ENCODE measurements at regions not wholly inside any gene's neighbourhood (a gene's known extent, or its start where the extent isn't known, plus 50 kb on each side); places are given as distances from the start of the nearest gene placed in this dataset.

- TF ChIP-seq ESRRG (CRISPR knock-in tag; IDR thresholded peaks at IDR 0.05) = no peak
- no peak for ATAC-seq
Measured at GRCh38 chr20:7741866-7742265, 198.4 kb downstream of the HAO1 start.

- no peak; the same call in 2 of the 3 replicates for ATAC-seq
- TF ChIP-seq ESRRG (CRISPR knock-in tag; IDR thresholded peaks at IDR 0.05) = no peak
- TF ChIP-seq, protein P1, sequence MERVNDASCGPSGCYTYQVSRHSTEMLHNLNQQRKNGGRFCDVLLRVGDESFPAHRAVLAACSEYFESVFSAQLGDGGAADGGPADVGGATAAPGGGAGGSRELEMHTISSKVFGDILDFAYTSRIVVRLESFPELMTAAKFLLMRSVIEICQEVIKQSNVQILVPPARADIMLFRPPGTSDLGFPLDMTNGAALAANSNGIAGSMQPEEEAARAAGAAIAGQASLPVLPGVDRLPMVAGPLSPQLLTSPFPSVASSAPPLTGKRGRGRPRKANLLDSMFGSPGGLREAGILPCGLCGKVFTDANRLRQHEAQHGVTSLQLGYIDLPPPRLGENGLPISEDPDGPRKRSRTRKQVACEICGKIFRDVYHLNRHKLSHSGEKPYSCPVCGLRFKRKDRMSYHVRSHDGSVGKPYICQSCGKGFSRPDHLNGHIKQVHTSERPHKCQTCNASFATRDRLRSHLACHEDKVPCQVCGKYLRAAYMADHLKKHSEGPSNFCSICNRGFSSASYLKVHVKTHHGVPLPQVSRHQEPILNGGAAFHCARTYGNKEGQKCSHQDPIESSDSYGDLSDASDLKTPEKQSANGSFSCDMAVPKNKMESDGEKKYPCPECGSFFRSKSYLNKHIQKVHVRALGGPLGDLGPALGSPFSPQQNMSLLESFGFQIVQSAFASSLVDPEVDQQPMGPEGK (CRISPR knock-in tag; IDR thresholded peaks at IDR 0.05; ENCODE audit: borderline replicate concordance) = no peak
- TF ChIP-seq CSDC2 (CRISPR knock-in tag; IDR thresholded peaks at IDR 0.05) = no peak
- TF ChIP-seq BACH2 (CRISPR knock-in tag; IDR thresholded peaks at IDR 0.05; ENCODE audit: borderline replicate concordance) = no peak
- no peak for TF ChIP-seq OSR1 (CRISPR knock-in tag; IDR thresholded peaks at IDR 0.05)
- TF ChIP-seq ZC3H10 (CRISPR knock-in tag; IDR thresholded peaks at IDR 0.05) = no peak
- TF ChIP-seq CREB5 (CRISPR knock-in tag; IDR thresholded peaks at IDR 0.05; ENCODE audit: low read depth) = no peak
- no peak for TF ChIP-seq SNAI2 (CRISPR knock-in tag; IDR thresholded peaks at IDR 0.05)
- TF ChIP-seq ARNTL (CRISPR knock-in tag; IDR thresholded peaks at IDR 0.05; ENCODE audit: borderline replicate concordance, low read depth) = no peak
Measured at GRCh38 chr20:7742479-7742878, 197.8 kb downstream of the HAO1 start.

DNA sequence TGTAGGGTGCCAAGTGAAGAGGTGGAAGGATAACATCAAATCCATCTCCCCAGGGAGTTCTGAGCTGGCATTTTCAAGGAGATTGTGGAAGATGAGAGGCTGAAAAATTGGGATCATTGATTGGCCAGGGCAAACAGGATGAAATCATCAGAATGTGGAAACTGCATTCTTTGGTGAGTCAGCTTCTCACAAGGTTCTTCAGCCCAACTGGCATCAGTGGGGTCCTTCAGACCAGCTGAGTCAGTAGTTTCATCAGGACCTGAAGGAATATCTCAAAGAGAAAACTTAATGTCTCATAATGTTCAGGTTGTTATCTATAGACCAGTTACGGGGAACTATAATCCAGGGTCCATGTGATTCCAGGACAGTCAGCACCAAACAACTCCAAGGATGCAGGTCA, 195.8 kb downstream of the HAO1 start:
- no peak for TF ChIP-seq ARNTL (CRISPR knock-in tag; IDR thresholded peaks at IDR 0.05; ENCODE audit: borderline replicate concordance, low read depth)
- no peak for TF ChIP-seq CSDC2 (CRISPR knock-in tag; IDR thresholded peaks at IDR 0.05)
- TF ChIP-seq TCF4 (CRISPR knock-in tag; IDR thresholded peaks at IDR 0.05; ENCODE audit: borderline replicate concordance) = no peak
- no peak for TF ChIP-seq ZFP30 (CRISPR knock-in tag; IDR thresholded peaks at IDR 0.05)
- ATAC-seq = no peak

DNA sequence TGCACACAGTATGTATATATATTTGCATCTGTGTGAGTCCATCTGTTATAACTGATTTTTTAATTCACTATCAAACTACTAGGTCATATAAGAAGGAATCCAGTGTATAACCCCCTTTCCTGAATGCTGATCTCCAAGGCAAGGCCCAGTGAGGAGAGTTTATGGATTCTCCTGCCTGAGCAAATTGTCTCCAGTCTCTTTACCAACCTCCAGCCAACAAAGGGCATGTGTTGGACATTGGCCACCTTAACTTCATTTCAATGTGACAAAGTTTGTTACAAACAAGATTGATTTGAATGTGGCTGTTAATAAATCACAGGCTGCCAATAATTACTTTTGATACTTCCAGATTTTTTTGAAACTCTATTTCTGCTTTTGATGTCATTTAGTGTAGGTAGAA, 191.6 kb downstream of the HAO1 start:
- TF ChIP-seq GLIS3 (CRISPR knock-in tag; IDR thresholded peaks at IDR 0.05) (no peak), OSR1 (CRISPR knock-in tag; IDR thresholded peaks at IDR 0.05) (no peak), ZNF8 (CRISPR knock-in tag; IDR thresholded peaks at IDR 0.05) (no peak), SNAI2 (CRISPR knock-in tag; IDR thresholded peaks at IDR 0.05) (no peak), PPARA (CRISPR knock-in tag; IDR thresholded peaks at IDR 0.05; ENCODE audit: borderline replicate concordance) (no peak), CREB5 (CRISPR knock-in tag; IDR thresholded peaks at IDR 0.05; ENCODE audit: low read depth) (no peak), CSDC2 (CRISPR knock-in tag; IDR thresholded peaks at IDR 0.05) (no peak), ZFP30 (CRISPR knock-in tag; IDR thresholded peaks at IDR 0.05) (no peak), BACH2 (CRISPR knock-in tag; IDR thresholded peaks at IDR 0.05; ENCODE audit: borderline replicate concordance) (no peak), TCF4 (CRISPR knock-in tag; IDR thresholded peaks at IDR 0.05; ENCODE audit: borderline replicate concordance) (no peak), ZNF70 (CRISPR knock-in tag; IDR thresholded peaks at IDR 0.05) (no peak), ZNF565 (CRISPR knock-in tag; conservative IDR thresholded peaks at IDR 0.05; ENCODE audit: low read depth) (no peak), ARNTL (CRISPR knock-in tag; IDR thresholded peaks at IDR 0.05; ENCODE audit: borderline replicate concordance, low read depth) (no peak), RARB (CRISPR knock-in tag; IDR thresholded peaks at IDR 0.05) (no peak), POU6F1 (CRISPR knock-in tag; IDR thresholded peaks at IDR 0.05; ENCODE audit: borderline replicate concordance, low read depth) (no peak), ZFP3 (CRISPR knock-in tag; IDR thresholded peaks at IDR 0.05) (no peak)
- TF ChIP-seq, protein P2, sequence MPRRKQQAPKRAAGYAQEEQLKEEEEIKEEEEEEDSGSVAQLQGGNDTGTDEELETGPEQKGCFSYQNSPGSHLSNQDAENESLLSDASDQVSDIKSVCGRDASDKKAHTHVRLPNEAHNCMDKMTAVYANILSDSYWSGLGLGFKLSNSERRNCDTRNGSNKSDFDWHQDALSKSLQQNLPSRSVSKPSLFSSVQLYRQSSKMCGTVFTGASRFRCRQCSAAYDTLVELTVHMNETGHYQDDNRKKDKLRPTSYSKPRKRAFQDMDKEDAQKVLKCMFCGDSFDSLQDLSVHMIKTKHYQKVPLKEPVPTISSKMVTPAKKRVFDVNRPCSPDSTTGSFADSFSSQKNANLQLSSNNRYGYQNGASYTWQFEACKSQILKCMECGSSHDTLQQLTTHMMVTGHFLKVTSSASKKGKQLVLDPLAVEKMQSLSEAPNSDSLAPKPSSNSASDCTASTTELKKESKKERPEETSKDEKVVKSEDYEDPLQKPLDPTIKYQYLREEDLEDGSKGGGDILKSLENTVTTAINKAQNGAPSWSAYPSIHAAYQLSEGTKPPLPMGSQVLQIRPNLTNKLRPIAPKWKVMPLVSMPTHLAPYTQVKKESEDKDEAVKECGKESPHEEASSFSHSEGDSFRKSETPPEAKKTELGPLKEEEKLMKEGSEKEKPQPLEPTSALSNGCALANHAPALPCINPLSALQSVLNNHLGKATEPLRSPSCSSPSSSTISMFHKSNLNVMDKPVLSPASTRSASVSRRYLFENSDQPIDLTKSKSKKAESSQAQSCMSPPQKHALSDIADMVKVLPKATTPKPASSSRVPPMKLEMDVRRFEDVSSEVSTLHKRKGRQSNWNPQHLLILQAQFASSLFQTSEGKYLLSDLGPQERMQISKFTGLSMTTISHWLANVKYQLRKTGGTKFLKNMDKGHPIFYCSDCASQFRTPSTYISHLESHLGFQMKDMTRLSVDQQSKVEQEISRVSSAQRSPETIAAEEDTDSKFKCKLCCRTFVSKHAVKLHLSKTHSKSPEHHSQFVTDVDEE (CRISPR knock-in tag; IDR thresholded peaks at IDR 0.05) = no peak
- TF ChIP-seq, protein P1 (CRISPR knock-in tag; IDR thresholded peaks at IDR 0.05; ENCODE audit: borderline replicate concordance) = no peak
- TF ChIP-seq, protein P3, sequence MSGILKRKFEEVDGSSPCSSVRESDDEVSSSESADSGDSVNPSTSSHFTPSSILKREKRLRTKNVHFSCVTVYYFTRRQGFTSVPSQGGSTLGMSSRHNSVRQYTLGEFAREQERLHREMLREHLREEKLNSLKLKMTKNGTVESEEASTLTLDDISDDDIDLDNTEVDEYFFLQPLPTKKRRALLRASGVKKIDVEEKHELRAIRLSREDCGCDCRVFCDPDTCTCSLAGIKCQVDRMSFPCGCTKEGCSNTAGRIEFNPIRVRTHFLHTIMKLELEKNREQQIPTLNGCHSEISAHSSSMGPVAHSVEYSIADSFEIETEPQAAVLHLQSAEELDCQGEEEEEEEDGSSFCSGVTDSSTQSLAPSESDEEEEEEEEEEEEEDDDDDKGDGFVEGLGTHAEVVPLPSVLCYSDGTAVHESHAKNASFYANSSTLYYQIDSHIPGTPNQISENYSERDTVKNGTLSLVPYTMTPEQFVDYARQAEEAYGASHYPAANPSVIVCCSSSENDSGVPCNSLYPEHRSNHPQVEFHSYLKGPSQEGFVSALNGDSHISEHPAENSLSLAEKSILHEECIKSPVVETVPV (CRISPR knock-in tag; IDR thresholded peaks at IDR 0.05) = no peak
- no peak for ATAC-seq

Measured in SK-N-SH treated with all-trans-retinoic acid at 6 μM for 48 hours (cell line).